ENCODE measurements at regions not wholly inside any gene's neighbourhood (a gene's known extent, or its start where the extent isn't known, plus 50 kb on each side); places are given as distances from the start of the nearest gene placed in this dataset.
"Not testable (repeated sequence)": the region's sequence is repeated elsewhere in the genome, so short reads cannot be mapped to it uniquely, and the experiment has no call there.

DNA sequence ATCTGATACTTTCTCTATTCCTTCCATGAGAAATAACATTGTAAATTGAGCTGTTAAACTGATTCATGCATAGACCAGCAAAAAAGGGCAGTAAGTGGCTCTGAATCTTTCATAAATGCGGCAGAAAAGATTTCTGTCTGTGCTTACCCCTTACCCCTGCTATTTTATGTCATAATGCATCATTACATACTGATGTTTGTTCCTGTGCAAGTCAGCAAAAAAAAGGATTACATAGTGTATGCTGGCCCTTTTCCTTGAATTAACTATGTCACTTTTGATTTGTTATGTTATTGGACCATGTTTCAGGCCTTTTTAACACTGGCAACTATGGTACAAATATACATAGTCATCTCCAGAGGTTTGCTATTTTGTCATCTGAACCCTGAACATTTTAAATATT, 2159.7 kb downstream of the PCDH7 start:
- DNase-seq (no peak), ATAC-seq (no peak)
- Mint-ChIP-seq H3K9me3 (peaks cover 0 to 7% of the 10 kb centered on the region in 2 donors), H3K4me1 (no peaks in the 10 kb centered on the region), H3K4me3 (no peak overlapping the region), H3K27me3 (no peaks in the 10 kb centered on the region), H3K27ac (no peak overlapping the region)

DNA sequence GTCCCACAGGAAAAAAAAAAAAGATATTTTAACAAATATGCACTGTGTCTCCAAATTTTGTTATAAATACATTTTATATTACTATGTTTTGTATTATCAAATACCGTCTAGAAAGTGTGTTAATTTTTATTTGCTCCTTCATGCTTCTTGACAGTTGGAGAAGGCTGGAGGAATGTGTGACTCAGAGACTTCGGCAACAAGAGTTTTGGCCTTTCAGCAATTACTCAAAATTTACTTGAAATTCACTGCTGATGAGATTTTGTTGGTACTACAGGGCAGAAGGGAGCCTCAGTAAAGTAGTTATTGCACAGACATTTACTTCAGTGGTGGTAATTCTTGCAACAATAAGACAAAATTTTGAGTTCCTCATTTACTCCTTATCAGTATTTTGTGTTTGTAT, 2164.0 kb downstream of the PCDH7 start:
- no peak for DNase-seq
- H3K27ac Mint-ChIP-seq: no peak overlapping the region

DNA sequence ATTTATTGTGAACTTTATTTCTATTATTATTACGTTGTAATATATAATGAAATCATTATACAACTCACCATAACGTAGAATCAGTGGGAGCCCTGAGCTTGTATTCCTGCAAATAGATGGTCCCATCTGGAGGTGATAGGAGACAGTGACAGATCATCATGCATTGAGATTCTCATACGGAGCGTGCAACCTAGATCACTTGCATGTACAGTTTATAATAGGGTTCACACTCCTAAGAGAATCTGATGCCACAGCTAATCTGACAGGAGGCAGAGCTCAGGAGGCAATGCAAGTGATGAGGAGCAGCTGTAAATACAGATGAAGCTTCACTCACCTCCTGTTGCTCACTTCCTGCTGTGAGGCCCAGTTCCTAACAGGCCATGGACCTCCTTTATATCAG, 2170.2 kb downstream of the PCDH7 start:
- DNase-seq (no peak), ATAC-seq (no peak)
- H3K4me1 Mint-ChIP-seq: no peaks in the 10 kb centered on the region
- no peaks in the 10 kb centered on the region for H3K9me3 Mint-ChIP-seq
- no peak overlapping the region for H3K27ac Mint-ChIP-seq
- no peaks in the 10 kb centered on the region for H3K27me3 Mint-ChIP-seq
- no peak overlapping the region for H3K4me3 Mint-ChIP-seq

More for the DNA sequence above, 2164.0 kb downstream of the PCDH7 start:
- Mint-ChIP-seq H3K4me1 (no peaks in the 10 kb centered on the region), H3K9me3 (peaks cover 0 to 7% of the 10 kb centered on the region in 2 donors), H3K4me3 (no peak overlapping the region), H3K27me3 (no peaks in the 10 kb centered on the region)
- no peak for ATAC-seq

GRCh38 chr4:32909053-32909452, 2188.9 kb downstream of the PCDH7 start:
- ATAC-seq (no peak), DNase-seq (no peak)
- Mint-ChIP-seq H3K27ac (no peak overlapping the region), H3K9me3 (peaks cover 20 to 27% of the 10 kb centered on the region in 2 donors), H3K4me3 (no peak overlapping the region), H3K27me3 (no peaks in the 10 kb centered on the region), H3K4me1 (no peaks in the 10 kb centered on the region)

DNA sequence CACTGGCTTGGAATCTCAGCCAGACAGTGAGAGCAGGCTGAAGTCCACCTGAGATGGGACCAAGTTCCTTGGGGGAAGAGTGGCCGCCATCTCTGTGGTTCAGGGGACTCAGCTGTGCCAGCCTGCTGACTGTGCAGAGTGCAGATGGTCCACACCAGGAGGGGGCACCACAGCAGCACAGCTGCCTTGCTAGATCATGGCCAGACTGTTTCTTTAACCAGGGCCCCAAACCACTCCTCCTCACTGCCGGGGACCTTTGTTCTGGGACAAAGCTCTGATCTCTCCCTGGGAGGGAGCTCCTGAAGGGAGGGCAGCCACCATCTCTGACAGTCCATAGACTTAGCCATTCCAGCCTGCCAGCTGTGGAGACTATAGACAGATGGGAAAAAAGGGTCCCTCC, 2189.6 kb downstream of the PCDH7 start:
- H3K27ac Mint-ChIP-seq: no peak overlapping the region
- peaks cover 20% of the 10 kb centered on the region in 2 donors for H3K9me3 Mint-ChIP-seq
- ATAC-seq (no peak), DNase-seq (no peak)
- no peaks in the 10 kb centered on the region for H3K27me3 Mint-ChIP-seq
- no peaks in the 10 kb centered on the region for H3K4me1 Mint-ChIP-seq
- H3K4me3 Mint-ChIP-seq: no peak overlapping the region

DNA sequence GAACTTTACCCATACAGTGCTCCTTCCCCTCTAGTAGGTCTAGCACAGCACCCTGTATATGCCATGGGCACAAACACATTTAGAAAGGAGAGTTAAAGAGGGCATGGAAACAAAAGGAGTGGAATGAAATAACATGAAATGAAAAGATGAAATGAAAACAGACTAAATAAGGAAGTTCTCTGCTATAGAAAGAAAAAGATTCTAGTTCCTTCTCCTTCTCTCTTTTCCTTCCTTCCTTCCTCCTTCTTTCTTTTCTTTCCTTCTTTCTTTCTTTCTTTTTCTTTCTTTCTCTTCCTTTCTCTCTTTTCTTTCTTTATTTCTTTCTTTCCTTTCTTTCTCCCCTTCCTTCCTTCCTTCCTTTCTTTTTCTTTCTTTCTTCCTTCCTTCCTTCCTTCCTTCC, 2197.4 kb downstream of the PCDH7 start:
- DNase-seq: no peak
- H3K4me1 Mint-ChIP-seq: no peaks in the 10 kb centered on the region
- no peaks in the 10 kb centered on the region for H3K27me3 Mint-ChIP-seq
- H3K4me3 Mint-ChIP-seq: no peak overlapping the region
- no peak overlapping the region for H3K27ac Mint-ChIP-seq
- ATAC-seq: no peak
- H3K9me3 Mint-ChIP-seq: peaks cover 0 to 7% of the 10 kb centered on the region in 2 donors

DNA sequence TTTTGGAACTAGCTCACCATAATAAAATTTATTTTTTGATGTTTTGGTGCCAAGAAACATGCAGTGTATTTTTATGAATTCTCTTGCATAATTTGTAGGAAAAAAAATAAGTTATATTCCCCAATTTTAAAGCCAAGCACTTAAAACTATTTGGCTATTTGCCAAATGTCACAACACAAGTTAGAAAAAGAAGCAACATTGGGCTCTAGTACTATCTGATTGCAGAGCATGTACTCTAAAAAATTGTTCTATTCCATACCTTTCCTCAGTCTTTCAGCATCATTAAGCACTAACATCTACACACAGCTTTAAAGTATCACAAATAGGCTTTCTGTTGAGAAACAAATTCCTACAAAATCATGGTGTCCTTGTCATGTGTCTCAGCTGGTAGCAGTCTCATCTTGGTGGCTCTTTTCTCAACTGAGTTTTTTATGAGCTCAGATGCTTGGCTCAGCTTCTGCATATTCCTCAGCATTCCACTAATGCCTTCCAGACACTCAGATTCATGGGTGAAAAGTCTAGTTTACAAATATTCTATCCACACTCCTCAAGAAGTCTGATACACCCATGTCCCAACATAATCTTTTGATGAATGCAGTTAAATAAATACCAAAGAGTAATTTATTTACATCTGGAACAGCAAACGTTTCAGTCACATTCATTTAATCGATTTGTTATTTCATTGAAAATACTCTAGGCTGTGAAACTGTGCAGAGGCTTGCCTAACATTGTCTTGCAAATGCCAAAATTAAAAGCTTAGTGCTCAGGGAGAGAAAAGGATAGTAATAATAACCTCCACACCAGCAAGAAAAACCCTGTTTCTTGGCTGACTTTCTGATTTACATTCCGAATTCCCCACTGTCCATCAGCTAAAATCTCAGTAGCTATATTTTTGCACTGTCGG, 2209.9 kb downstream of the PCDH7 start:
- no peaks in the 10 kb centered on the region for H3K27me3 Mint-ChIP-seq
- ATAC-seq (no peak), DNase-seq (no peak)
- no peaks in the 10 kb centered on the region for H3K4me1 Mint-ChIP-seq
- H3K9me3 Mint-ChIP-seq: peaks cover under 1 to 6% of the 10 kb centered on the region in 2 donors
- H3K4me3 Mint-ChIP-seq: no peak overlapping the region
- no peak overlapping the region for H3K27ac Mint-ChIP-seq

DNA sequence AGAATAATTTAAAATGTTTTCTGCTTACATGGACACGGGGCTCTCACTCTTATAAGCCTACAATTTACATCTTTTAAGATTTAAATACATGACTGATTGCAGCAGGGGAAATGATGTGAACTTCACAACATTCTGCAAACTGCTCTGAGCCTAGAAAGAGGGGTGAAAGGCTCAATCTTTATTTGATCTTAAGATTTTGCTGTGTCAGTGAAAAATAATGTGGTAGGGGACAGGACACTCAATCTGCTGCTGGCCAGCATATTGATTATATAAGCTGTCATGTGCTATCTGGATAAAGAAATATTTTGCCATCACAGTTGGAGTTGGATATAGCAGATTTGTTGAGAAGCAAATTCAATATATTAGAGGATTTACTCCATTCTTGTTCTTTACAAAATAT, 2210.5 kb downstream of the PCDH7 start:
- ATAC-seq: no peak
- Mint-ChIP-seq H3K27me3 (no peaks in the 10 kb centered on the region), H3K4me3 (no peak overlapping the region), H3K4me1 (no peaks in the 10 kb centered on the region), H3K9me3 (peaks cover 0 to 6% of the 10 kb centered on the region in 2 donors), H3K27ac (no peak overlapping the region)
- DNase-seq: no peak

GRCh38 chr4:32931475-32931874, 2211.3 kb downstream of the PCDH7 start:
- H3K9me3 Mint-ChIP-seq: peaks cover 0 to 6% of the 10 kb centered on the region in 2 donors
- H3K4me1 Mint-ChIP-seq: no peaks in the 10 kb centered on the region
- no peak overlapping the region for H3K27ac Mint-ChIP-seq
- H3K27me3 Mint-ChIP-seq: no peaks in the 10 kb centered on the region
- no peak overlapping the region for H3K4me3 Mint-ChIP-seq
- ATAC-seq (no peak), DNase-seq (no peak)

DNA sequence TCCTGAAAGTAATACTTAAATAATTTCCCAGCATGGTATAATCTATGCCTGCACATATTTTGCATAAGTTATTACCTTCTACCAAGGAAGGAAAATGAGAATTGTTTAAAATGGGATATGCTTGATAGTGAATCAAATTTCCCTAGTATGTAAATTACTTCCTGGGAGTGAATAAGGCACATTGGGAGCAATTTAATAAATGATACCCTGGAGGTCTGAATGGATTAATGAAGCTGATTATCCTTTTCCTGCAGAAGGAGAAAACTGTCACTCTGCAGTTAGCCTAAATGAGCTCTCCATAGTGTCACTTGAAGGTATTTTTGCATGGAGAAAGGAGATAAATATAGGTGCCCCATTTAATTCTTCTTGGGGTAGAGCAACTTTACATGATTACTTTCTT, 2212.0 kb downstream of the PCDH7 start:
- Mint-ChIP-seq H3K27me3 (no peaks in the 10 kb centered on the region), H3K4me1 (no peaks in the 10 kb centered on the region), H3K9me3 (peaks cover 2 to 6% of the 10 kb centered on the region in 2 donors), H3K27ac (no peak overlapping the region), H3K4me3 (no peak overlapping the region)
- DNase-seq (no peak), ATAC-seq (no peak)

- not testable (repeated sequence) for ATAC-seq, H3K27ac Mint-ChIP-seq, H3K4me3 Mint-ChIP-seq, H3K27me3 Mint-ChIP-seq, H3K4me1 Mint-ChIP-seq, DNase-seq
- H3K9me3 Mint-ChIP-seq: peaks cover 10 to 24% of the 10 kb centered on the region in 2 donors
Observed at GRCh38 chr4:32939222-32939621, 2219.1 kb downstream of the PCDH7 start.

DNA sequence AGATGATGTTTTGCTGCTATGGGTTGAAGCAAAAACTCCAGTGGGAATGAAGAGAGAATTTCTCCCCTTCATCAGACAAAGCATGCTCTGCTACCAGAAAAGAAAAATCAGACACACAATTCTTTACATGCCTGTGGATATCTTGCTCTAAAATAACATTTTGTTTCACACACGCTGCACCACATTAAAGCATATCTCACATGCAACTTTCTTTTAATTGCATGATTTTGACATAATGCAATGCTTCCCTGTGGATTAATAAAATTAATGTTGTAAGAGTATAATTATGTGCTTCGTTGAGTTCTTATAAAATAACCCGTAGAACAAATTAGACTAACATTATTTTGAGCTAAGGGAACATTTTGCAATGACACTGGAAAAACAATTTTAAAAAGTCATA, 2230.7 kb downstream of the PCDH7 start:
- no peak for DNase-seq
- no peak for ATAC-seq
- Mint-ChIP-seq H3K4me3 (no peak overlapping the region), H3K27me3 (no peaks in the 10 kb centered on the region), H3K27ac (no peak overlapping the region), H3K9me3 (peaks cover 11 to 37% of the 10 kb centered on the region in 2 donors), H3K4me1 (no peaks in the 10 kb centered on the region)

GRCh38 chr4:32958586-32958985, 2238.4 kb downstream of the PCDH7 start:
- DNase-seq (no peak), ATAC-seq (no peak)
- H3K27me3 Mint-ChIP-seq: no peaks in the 10 kb centered on the region
- no peak overlapping the region for H3K4me3 Mint-ChIP-seq
- H3K27ac Mint-ChIP-seq: no peak overlapping the region
- no peaks in the 10 kb centered on the region for H3K4me1 Mint-ChIP-seq
- H3K9me3 Mint-ChIP-seq: peaks cover 0 to 5% of the 10 kb centered on the region in 2 donors

- no peaks in the 10 kb centered on the region for H3K27me3 Mint-ChIP-seq
- H3K9me3 Mint-ChIP-seq: no peaks in the 10 kb centered on the region
- H3K4me1 Mint-ChIP-seq: no peaks in the 10 kb centered on the region
- DNase-seq (no peak), ATAC-seq (no peak)
- no peak overlapping the region for H3K27ac Mint-ChIP-seq
- no peak overlapping the region for H3K4me3 Mint-ChIP-seq
Observed at GRCh38 chr4:32962100-32962499, 2241.9 kb downstream of the PCDH7 start.

DNA sequence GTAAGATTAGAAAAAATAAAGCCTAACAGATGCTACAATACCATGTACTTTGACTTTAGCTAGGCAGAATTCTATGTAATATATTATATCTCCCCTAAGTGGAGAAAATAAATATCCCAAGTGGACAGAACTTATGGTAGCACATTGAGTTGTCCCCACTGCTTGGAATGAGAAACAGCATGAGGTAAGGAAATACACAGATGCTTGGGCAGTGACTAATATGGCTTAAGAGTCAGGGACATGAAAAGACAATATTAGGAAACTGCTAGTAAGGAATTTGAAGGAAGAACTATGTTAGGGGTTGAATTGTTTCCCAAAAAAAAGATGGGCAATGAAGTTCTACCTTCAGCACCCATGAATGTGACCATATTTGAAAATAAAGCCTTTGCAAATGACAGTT, 2265.1 kb downstream of the PCDH7 start:
- no peak overlapping the region for H3K4me3 Mint-ChIP-seq
- peaks cover 0 to 6% of the 10 kb centered on the region in 2 donors for H3K9me3 Mint-ChIP-seq
- no peak overlapping the region for H3K27ac Mint-ChIP-seq
- no peak for DNase-seq
- no peaks in the 10 kb centered on the region for H3K27me3 Mint-ChIP-seq
- ATAC-seq: no peak
- H3K4me1 Mint-ChIP-seq: no peaks in the 10 kb centered on the region

DNA sequence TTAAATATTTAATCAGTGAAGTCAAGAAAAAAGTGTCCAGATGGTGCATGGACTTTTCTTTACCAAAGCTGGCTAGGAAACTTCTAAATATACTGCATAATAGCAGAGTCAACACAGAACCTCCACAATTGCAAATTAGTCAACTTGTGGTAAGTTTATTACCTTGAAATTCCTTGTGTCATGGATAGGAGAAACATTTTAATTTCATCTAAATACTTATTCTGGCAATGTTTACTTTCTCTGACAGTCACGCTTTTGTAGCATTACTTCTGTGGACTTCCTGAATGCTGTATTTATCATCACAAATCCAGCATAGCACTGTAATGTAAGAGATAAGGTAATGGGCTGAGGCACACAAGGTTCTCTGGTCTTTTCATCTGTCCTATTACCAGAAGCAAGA, 2266.1 kb downstream of the PCDH7 start:
- Mint-ChIP-seq H3K4me1 (no peaks in the 10 kb centered on the region), H3K4me3 (no peak overlapping the region), H3K27me3 (no peaks in the 10 kb centered on the region), H3K9me3 (peaks cover 0 to 6% of the 10 kb centered on the region in 2 donors), H3K27ac (no peak overlapping the region)
- ATAC-seq (no peak), DNase-seq (no peak)

DNA sequence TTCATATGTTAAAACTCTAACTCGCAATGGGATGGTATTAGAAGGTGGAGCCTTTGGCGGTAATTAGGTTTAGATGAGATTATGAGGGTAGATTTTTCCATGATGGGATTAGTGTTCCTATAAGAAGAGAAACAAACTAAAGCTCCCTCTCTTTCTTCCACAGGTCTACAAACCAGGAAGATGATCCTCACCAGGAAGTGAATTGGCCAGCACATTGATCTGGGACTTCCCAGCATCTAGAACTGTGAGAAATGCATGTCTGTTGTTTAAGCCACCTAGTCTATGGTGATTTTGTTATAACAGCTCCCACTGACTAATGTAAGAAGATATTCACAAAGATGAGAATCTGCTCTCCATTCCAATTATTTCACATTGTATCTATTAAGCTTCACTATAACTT, 2266.9 kb downstream of the PCDH7 start:
- Mint-ChIP-seq H3K4me3 (no peak overlapping the region), H3K27ac (no peak overlapping the region), H3K27me3 (no peaks in the 10 kb centered on the region), H3K4me1 (no peaks in the 10 kb centered on the region), H3K9me3 (peaks cover 0 to 1% of the 10 kb centered on the region in 2 donors)
- DNase-seq: no peak
- ATAC-seq: no peak

All from stimulated activated naive CD8-positive, alpha-beta T cell treated with anti-CD3 and anti-CD28 coated beads, Interleukin-15, amount 100 ng/mL, for 72 hours (primary cell).